Keratinocyte (primary cell): ENCODE measurements at regions not wholly inside any gene's neighbourhood (a gene's known extent, or its start where the extent isn't known, plus 50 kb on each side); places are given as distances from the start of the nearest gene placed in this dataset.
"Not testable (repeated sequence)": the region's sequence is repeated elsewhere in the genome, so short reads cannot be mapped to it uniquely, and the experiment has no call there.

Experiments used
- DNase-seq: peaks from one replicate; pipeline ENCODE4 v3.0.0-alpha.2; 2011; ENCODE audit warnings: low read depth, missing footprints, low spot score
- FAIRE-seq: peaks from 2 replicates; lab custom pipeline; 2011; peaks lifted over from hg19 to GRCh38; lab: Jason Lieb, UNC
- H2AFZ ChIP-seq: 2 replicates; pipeline ENCODE4 v1.6.0; 2012; ENCODE audit warnings: low read length, control low read depth, inconsistent platforms; ENCODE audit not compliant: control insufficient read depth
- H3K27ac ChIP-seq: 2 replicates; pipeline ENCODE4 v1.5.1; 2011; ENCODE audit warnings: low read length; ENCODE audit not compliant: control insufficient read depth, insufficient read depth
- H3K27me3 ChIP-seq: 3 replicates; pipeline ENCODE4 v1.6.0; 2011; ENCODE audit warnings: low read length; ENCODE audit not compliant: control insufficient read depth, insufficient read depth; ENCODE audit errors: extremely low read depth
- H3K36me3 ChIP-seq, 2 experiments: 2 replicates in 1 of 2; 3 replicates in 1 of 2; pipeline ENCODE4 v1.5.1; 2011; ENCODE audit warnings: low read length in 2 of 2, mild to moderate bottlenecking in 1 of 2; ENCODE audit not compliant: control insufficient read depth in 2 of 2, insufficient read depth in 2 of 2; ENCODE audit errors: extremely low read depth in 1 of 2
- H3K4me1 ChIP-seq: 3 replicates; pipeline ENCODE4 v1.5.1; 2011; ENCODE audit warnings: low read length; ENCODE audit not compliant: control insufficient read depth, insufficient read depth; ENCODE audit errors: extremely low read depth
- H3K4me2 ChIP-seq: 3 replicates; pipeline ENCODE4 v1.6.0; 2011; ENCODE audit warnings: low read depth, low read length; ENCODE audit not compliant: control insufficient read depth, insufficient read depth; ENCODE audit errors: extremely low read depth
- H3K4me3 ChIP-seq, 3 experiments: fragments of 200-600 bp in 1 of 3; sonication (generic) in 1 of 3; 2 replicates in 2 of 3; 3 replicates in 1 of 3; pipeline ENCODE4 v1.5.1; 2011 to 2016; ENCODE audit warnings: low read length in 3 of 3, mild to moderate bottlenecking in 3 of 3, control low read depth in 2 of 3, inconsistent platforms in 1 of 3, low read depth in 1 of 3, mixed read lengths in 1 of 3, mixed run types in 1 of 3, moderate library complexity in 1 of 3; ENCODE audit not compliant: control insufficient read depth in 2 of 3, insufficient read depth in 2 of 3; ENCODE audit errors: extremely low read depth in 1 of 3
- H3K79me2 ChIP-seq: 2 replicates; pipeline ENCODE4 v1.6.0; 2012; ENCODE audit warnings: low read length; ENCODE audit not compliant: control insufficient read depth, insufficient read depth
- H3K9ac ChIP-seq: 3 replicates; pipeline ENCODE4 v1.6.0; 2011; ENCODE audit warnings: low read length; ENCODE audit not compliant: control insufficient read depth, insufficient read depth; ENCODE audit errors: extremely low read depth
- H3K9me1 ChIP-seq: 3 replicates; pipeline ENCODE4 v1.6.0; 2011; ENCODE audit warnings: low read length; ENCODE audit not compliant: control insufficient read depth, insufficient read depth; ENCODE audit errors: extremely low read depth
- H3K9me3 ChIP-seq: 2 replicates; pipeline ENCODE4 v1.5.1; 2012; ENCODE audit warnings: low read depth, low read length; ENCODE audit not compliant: control insufficient read depth
- H4K20me1 ChIP-seq: 3 replicates; pipeline ENCODE4 v1.6.0; 2011; ENCODE audit warnings: low read length; ENCODE audit not compliant: control insufficient read depth, insufficient read depth; ENCODE audit errors: extremely low read depth
- CTCF ChIP-seq, 3 experiments: IDR thresholded peaks in 1 of 3; conservative IDR thresholded peaks in 1 of 3; optimal IDR thresholded peaks in 1 of 3; 2 replicates in 2 of 3; 3 replicates in 1 of 3; pipeline versions ENCODE3 to v1.5.1; 2011; ENCODE audit warnings: low read length in 3 of 3, mild to moderate bottlenecking in 3 of 3, moderate library complexity in 2 of 3, control low read depth in 1 of 3, inconsistent platforms in 1 of 3; ENCODE audit not compliant: insufficient read depth in 2 of 3; ENCODE audit errors: extremely low read depth in 1 of 3
- EZH2 ChIP-seq: IDR thresholded peaks from one replicate; pipeline ENCODE4 v1.6.1; 2012; ENCODE audit warnings: inconsistent platforms, mild to moderate bottlenecking, low read length, moderate library complexity
- dilution Hi-C: fragments of 300-500 bp; cut with MboI; formaldehyde crosslinking; loops from one replicate; pipeline ENCODE4 v1.7.0; 2020; ENCODE audit warnings: low sequenced_read_pairs; ENCODE audit not compliant: extremely low pct_ligation_motif_present

GRCh38 chrX:68978255-68978654, 149.4 kb downstream of the EFNB1 start:
- FAIRE-seq (no peak), DNase-seq (no peak)
- no peak overlapping the region for H2AFZ ChIP-seq
- TF ChIP-seq EZH2 (no peak), CTCF (optimal IDR thresholded peaks at IDR 0.05 in 1 of 3, IDR thresholded peaks at IDR 0.05 in 1 of 3, conservative IDR thresholded peaks at IDR 0.05 in 1 of 3; ENCODE audit: extremely low read depth in 1 of 3, insufficient read depth in 2 of 3, low read length in 3 of 3) (no peak)
- H3K9me3 ChIP-seq, result no peaks in the 10 kb centered on the region
- no peak overlapping the region for H3K4me2 ChIP-seq
- H3K79me2 ChIP-seq, result no peaks in the 10 kb centered on the region
- no peak overlapping the region for H3K27ac ChIP-seq
- dilution Hi-C loops, result no loop called here
- no peaks in the 10 kb centered on the region for H3K4me1 ChIP-seq
- H3K27me3 ChIP-seq, result no peaks in the 10 kb centered on the region
- no peak overlapping the region for H3K4me3 ChIP-seq
- H3K36me3 ChIP-seq, result no peaks in the 10 kb centered on the region
- H4K20me1 ChIP-seq, result no peaks in the 10 kb centered on the region
- H3K9me1 ChIP-seq, result no peaks in the 10 kb centered on the region
- H3K9ac ChIP-seq, result no peak overlapping the region

GRCh38 chrX:68953331-68953730, 124.5 kb downstream of the EFNB1 start:
- dilution Hi-C loops, result no loop called here
- no peaks in the 10 kb centered on the region for H4K20me1 ChIP-seq
- no peaks in the 10 kb centered on the region for H3K9me1 ChIP-seq
- no peak for FAIRE-seq
- no peak for DNase-seq
- no peaks in the 10 kb centered on the region for H3K36me3 ChIP-seq
- H3K27ac ChIP-seq, result no peak overlapping the region
- H3K79me2 ChIP-seq, result no peaks in the 10 kb centered on the region
- H3K4me2 ChIP-seq, result no peak overlapping the region
- no peak overlapping the region for H3K9ac ChIP-seq
- H3K9me3 ChIP-seq, result no peaks in the 10 kb centered on the region
- H2AFZ ChIP-seq, result no peak overlapping the region
- peaks cover 4% of the 10 kb centered on the region for H3K27me3 ChIP-seq
- TF ChIP-seq CTCF (optimal IDR thresholded peaks at IDR 0.05 in 1 of 3, IDR thresholded peaks at IDR 0.05 in 1 of 3, conservative IDR thresholded peaks at IDR 0.05 in 1 of 3; ENCODE audit: extremely low read depth in 1 of 3, insufficient read depth in 2 of 3, low read length in 3 of 3) (no peak), EZH2 (no peak)
- H3K4me1 ChIP-seq, result no peaks in the 10 kb centered on the region
- H3K4me3 ChIP-seq, result no peak overlapping the region

GRCh38 chrX:68951942-68952619, 123.3 kb downstream of the EFNB1 start:
- H3K9ac ChIP-seq, H3K9me1 ChIP-seq, H4K20me1 ChIP-seq, H3K4me2 ChIP-seq, H3K36me3 ChIP-seq, H3K4me3 ChIP-seq, H3K4me1 ChIP-seq, dilution Hi-C loops, H2AFZ ChIP-seq, DNase-seq, H3K79me2 ChIP-seq, H3K27ac ChIP-seq, H3K27me3 ChIP-seq, H3K9me3 ChIP-seq, FAIRE-seq: not testable (repeated sequence)
